ENCODE measurements at regions not wholly inside any gene's neighbourhood (a gene's known extent, or its start where the extent isn't known, plus 50 kb on each side); places are given as distances from the start of the nearest gene placed in this dataset.

- no peak for TF ChIP-seq CTCF (IDR thresholded peaks at IDR 0.05)
- Histone ChIP-seq H3K4me3 (no peak overlapping the region), H3K27ac (no peak overlapping the region)
- DNase-seq (ENCODE audit: low spot score) = no peak
Measured at GRCh38 chr3:59153648-59154047, 103.8 kb upstream of the CFAP20DC start.

GRCh38 chr3:59152943-59153342 lies 103.1 kb upstream of the CFAP20DC start:
- H3K4me3 ChIP-seq = no peak overlapping the region
- no peak for TF ChIP-seq CTCF (IDR thresholded peaks at IDR 0.05)
- H3K27ac ChIP-seq = no peak overlapping the region
- DNase-seq (ENCODE audit: low spot score) = no peak

DNA sequence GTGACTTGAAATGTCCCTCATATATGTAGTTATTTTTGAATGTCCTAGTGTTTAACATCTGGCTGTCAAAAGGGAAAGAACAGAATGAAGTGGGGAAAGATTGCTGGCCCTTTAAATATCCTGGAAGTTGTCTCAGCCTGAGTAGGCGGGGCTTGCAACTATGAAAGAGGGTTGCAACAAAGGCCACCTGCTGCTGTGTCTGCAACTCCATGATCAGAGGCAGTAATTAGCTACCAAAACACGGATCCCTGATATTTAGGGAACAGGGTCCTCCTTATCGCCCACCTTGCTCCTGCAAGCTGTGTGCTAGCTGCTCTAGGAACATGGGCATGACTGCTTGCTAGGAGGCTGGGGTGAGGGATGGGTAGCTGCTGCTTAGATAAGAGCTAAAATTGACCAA lies 100.2 kb upstream of the CFAP20DC start:
- DNase-seq (ENCODE audit: low spot score) = no peak
- no peak overlapping the region for H3K4me3 ChIP-seq
- H3K27ac ChIP-seq = no peak overlapping the region
- TF ChIP-seq CTCF (IDR thresholded peaks at IDR 0.05) = no peak

DNA sequence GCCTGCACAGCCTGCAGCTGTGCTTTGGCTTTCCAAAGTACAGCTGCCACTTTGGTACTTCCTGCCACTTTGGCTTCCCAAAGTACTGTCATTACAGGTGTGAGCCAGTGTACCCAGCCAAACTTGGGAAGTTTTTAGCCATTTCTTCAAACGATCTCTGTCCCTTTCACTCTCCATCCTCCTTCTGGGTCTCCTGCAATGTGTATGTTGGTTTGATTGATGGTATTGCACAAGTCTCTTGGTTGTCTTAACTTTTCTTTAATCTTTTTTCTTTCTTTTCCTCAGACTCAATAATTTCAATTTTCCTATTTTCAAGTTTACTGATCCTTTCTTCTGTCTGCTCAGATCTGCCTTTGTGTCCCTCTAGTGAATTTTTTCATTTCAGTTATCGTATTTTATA lies 99.3 kb upstream of the CFAP20DC start:
- TF ChIP-seq CTCF (IDR thresholded peaks at IDR 0.05) = no peak
- no peak overlapping the region for H3K27ac ChIP-seq
- H3K4me3 ChIP-seq = no peak overlapping the region
- no peak for DNase-seq (ENCODE audit: low spot score)

- Histone ChIP-seq H3K27ac (no peak overlapping the region), H3K4me3 (no peak overlapping the region)
- no peak for TF ChIP-seq CTCF (IDR thresholded peaks at IDR 0.05)
- no peak for DNase-seq (ENCODE audit: low spot score)
Measured at GRCh38 chr3:59143447-59143846, 93.6 kb upstream of the CFAP20DC start.

DNA sequence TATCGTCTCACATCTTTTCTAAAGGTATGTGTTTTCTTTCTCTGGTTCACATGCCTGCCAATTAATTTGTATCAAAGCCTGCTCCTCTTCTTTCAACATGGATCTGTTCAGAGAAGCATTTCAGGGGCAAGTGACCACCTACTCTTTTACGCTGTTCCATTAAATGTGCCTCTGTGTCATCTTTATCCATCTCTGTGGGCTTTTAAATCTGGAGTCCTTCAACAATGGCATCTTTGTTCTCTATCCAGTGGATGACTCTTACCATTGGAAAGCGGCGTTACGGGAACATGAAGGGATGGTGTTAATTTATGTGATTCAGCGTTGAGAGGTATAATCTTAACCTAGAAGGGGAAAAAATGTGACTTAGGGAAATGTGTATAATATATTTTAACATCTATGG lies 92.7 kb upstream of the CFAP20DC start:
- no peak for TF ChIP-seq CTCF (IDR thresholded peaks at IDR 0.05)
- no peak overlapping the region for H3K4me3 ChIP-seq

DNA sequence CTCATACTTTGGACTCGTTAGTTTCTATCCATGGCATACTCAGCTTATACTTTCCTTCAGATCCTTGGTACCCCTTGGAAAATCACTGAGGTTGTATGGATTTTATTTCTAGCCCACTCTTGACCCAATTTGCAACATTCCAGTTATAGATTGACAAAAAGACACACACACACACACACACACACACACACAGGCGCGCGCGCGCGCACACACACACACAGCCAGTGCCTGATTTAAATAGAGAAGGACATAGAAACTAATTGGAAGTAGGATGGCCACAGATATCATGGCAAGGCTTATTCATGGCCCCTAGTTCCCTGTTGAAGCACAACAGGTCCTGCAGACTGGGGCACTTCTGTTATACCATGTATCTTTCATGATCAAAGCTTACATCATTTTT lies 89.1 kb upstream of the CFAP20DC start:
- no peak overlapping the region for H3K27ac ChIP-seq
- no peak overlapping the region for H3K4me3 ChIP-seq
- TF ChIP-seq CTCF (IDR thresholded peaks at IDR 0.05) = no peak
- DNase-seq (ENCODE audit: low spot score) = no peak

More for the DNA sequence above, 92.7 kb upstream of the CFAP20DC start:
- no peak for DNase-seq (ENCODE audit: low spot score)
- H3K27ac ChIP-seq = no peak overlapping the region
